GM12891 (cell line): ENCODE measurements at regions not wholly inside any gene's neighbourhood (a gene's known extent, or its start where the extent isn't known, plus 50 kb on each side); places are given as distances from the start of the nearest gene placed in this dataset.
A peak's percentile ranks its signal among the peaks of the same experiment; 100 is the strongest.
"Not testable (repeated sequence)": the region's sequence is repeated elsewhere in the genome, so short reads cannot be mapped to it uniquely, and the experiment has no call there.

ENCODE experiments used
- DNase-seq: peaks from one replicate; pipeline ENCODE4 v3.0.0; 2011; ENCODE audit warnings: low spot score; ENCODE audit not compliant: insufficient read length
- FAIRE-seq: peaks from 2 replicates; lab custom pipeline; 2011; peaks lifted over from hg19 to GRCh38; lab: Jason Lieb, UNC
- PAX5 ChIP-seq: IDR thresholded peaks from 2 replicates; pipeline ENCODE4 v1.6.1; 2011; ENCODE audit warnings: low read length, moderate library complexity, mild to moderate bottlenecking; ENCODE audit not compliant: insufficient read depth, severe bottlenecking
- POLR2A ChIP-seq: IDR thresholded peaks from 2 replicates; pipeline ENCODE4 v1.6.1; 2011; ENCODE audit warnings: low read depth, low read length, control low read depth
- POLR2AphosphoS5 ChIP-seq: IDR thresholded peaks from 2 replicates; pipeline ENCODE4 v1.6.1; 2011; ENCODE audit warnings: low read depth, low read length, control low read depth
- POU2F2 ChIP-seq: IDR thresholded peaks from 2 replicates; pipeline ENCODE4 v1.6.1; 2011; ENCODE audit warnings: low read depth, mild to moderate bottlenecking, control low read depth, low read length, moderate library complexity
- SPI1 ChIP-seq: IDR thresholded peaks from 2 replicates; pipeline ENCODE4 v1.6.1; 2011; ENCODE audit warnings: low read depth, low read length, control low read depth
- TAF1 ChIP-seq: IDR thresholded peaks from 2 replicates; pipeline ENCODE4 v1.6.1; 2011; ENCODE audit warnings: low read depth, low read length, control low read depth

DNA sequence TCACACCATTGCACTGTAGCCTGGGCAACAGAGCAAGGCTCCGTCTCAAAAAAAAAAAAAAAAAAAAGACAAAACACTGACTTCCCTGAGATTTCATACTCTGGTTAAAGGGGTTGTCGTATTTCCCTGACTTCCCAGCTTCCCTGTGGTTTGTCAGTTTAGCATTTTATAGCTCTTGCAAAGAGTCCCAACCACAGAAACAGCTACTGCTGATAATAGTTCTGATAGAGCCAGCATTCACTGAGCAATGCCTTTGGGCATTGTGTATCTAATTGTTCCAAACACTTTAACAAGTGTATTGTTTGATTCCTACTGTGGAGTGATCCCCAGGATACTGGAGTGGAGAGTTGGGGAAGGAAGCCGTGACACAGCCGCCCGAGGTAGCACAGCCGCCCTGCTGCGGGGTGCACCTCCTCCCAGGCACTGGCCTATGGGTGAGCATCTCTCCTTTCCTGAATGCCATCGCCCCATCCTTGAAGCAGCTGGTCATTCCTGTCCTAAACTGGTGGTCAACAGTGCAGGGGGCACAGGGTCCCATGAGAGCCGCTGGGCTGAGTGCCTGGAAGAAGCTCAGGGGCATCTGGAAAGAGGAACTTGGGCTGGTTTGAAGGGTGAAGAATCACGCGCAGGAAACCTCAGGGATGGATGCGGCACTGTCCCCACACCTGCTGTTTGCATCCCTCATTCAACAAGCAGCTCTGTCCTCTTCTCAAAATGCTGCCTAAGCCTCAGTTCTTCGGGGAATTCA, 81.0 kb upstream of the TMEM18 start:
- DNase-seq: no peak
- no peak for FAIRE-seq

DNA sequence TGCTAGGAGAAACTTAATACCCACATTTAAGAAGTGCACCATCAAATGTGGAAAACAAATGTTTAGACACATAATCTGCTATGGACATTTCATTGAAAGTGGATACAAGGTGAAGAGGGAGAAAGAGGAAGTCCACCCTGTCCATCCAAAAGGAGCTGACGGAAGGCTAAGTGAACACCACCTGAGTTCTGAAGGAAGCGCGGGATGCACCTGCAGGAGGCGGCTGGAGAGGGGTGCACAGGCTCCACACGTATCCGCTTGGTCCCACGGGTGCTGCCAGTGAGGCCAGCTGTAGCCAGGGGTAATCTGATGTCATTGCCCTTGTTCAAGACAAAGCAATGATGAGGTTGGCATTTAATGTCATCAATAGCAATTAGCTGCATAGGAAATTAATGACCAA, 75.9 kb upstream of the TMEM18 start:
- no peak for FAIRE-seq
- no peak for TF ChIP-seq POLR2A
- 0 out of 2 replicates have a peak, but pooled peaks have one; percentile 4 for TF ChIP-seq SPI1
- TF ChIP-seq POLR2AphosphoS5: no peak
- TF ChIP-seq POU2F2: no peak
- no peak for TF ChIP-seq TAF1
- TF ChIP-seq PAX5: no peak

More for the DNA sequence above, 81.0 kb upstream of the TMEM18 start:
- no peak for TF ChIP-seq POLR2AphosphoS5
- TF ChIP-seq SPI1: no peak
- TF ChIP-seq POU2F2: no peak
- no peak for TF ChIP-seq PAX5
- TF ChIP-seq POLR2A: no peak
- TF ChIP-seq TAF1: no peak

GRCh38 chr2:751474-751873, 74.3 kb upstream of the TMEM18 start:
- no peak for DNase-seq
- TF ChIP-seq TAF1 (no peak), PAX5 (no peak), POLR2AphosphoS5 (no peak), SPI1 (no peak), POLR2A (no peak), POU2F2 (no peak)

More for the DNA sequence above, 75.9 kb upstream of the TMEM18 start:
- no peak for DNase-seq

DNA sequence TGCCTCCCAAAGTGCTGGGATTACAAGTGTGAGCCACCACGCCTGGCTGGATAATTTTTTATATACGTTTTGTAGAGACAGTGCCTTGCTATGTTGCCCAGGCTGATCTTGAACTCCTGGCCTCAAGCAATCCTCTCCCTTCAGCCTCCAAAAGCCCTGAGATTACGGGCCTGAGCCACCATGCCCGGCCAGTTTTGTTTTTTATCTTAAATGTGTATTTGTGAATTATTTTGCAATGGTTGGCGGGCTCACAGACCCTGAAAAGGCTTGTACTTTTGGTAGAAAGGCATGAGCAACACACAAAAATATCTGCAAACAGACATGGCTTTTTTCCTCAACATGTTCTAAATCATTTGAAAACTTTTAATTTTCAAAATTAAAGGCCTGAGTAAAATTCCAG, 73.4 kb upstream of the TMEM18 start:
- no peak for TF ChIP-seq POLR2AphosphoS5
- no peak for TF ChIP-seq POLR2A
- no peak for TF ChIP-seq PAX5
- TF ChIP-seq SPI1: no peak
- no peak for TF ChIP-seq POU2F2
- no peak for TF ChIP-seq TAF1
- FAIRE-seq (no peak), DNase-seq (no peak)

More at GRCh38 chr2:751474-751873, 74.3 kb upstream of the TMEM18 start:
- no peak for FAIRE-seq

- no peak for DNase-seq
- TF ChIP-seq POLR2AphosphoS5 (no peak), POU2F2 (no peak), POLR2A (no peak), PAX5 (no peak), TAF1 (no peak), SPI1 (no peak)
- FAIRE-seq: peak; percentile 91
Observed at GRCh38 chr2:747762-748351, 70.7 kb upstream of the TMEM18 start.

GRCh38 chr2:746697-747096, 69.5 kb upstream of the TMEM18 start:
- no peak for FAIRE-seq
- no peak for DNase-seq
- no peak for TF ChIP-seq POU2F2
- no peak for TF ChIP-seq POLR2A
- TF ChIP-seq SPI1: no peak
- no peak for TF ChIP-seq POLR2AphosphoS5
- no peak for TF ChIP-seq PAX5
- no peak for TF ChIP-seq TAF1

- DNase-seq: no peak
- FAIRE-seq: no peak
- no peak for TF ChIP-seq POU2F2
- TF ChIP-seq TAF1: no peak
- TF ChIP-seq POLR2A: no peak
- no peak for TF ChIP-seq SPI1
- TF ChIP-seq PAX5: no peak
- no peak for TF ChIP-seq POLR2AphosphoS5
Observed at GRCh38 chr2:744088-744487, 66.9 kb upstream of the TMEM18 start.

DNA sequence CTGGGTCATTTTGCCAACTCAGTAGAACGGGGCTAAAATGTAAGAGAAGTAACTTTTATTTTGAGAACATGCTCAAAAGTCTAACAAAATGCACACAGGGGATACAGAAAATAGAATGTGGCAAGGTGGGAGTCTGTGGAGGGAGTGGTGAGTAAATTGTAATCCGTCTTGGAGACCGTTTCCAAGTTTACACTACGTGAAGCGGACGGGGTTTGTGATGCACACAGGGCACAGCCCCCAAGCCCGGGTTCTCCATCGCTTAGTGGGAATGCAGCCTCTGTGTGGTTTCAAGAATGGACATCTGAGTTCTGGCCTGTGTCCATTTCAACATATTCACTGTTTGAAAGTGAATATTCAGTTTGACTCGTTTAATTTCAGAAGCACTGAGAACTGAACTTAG, 65.0 kb upstream of the TMEM18 start:
- TF ChIP-seq SPI1 (no peak), PAX5 (no peak), POLR2A (no peak), POU2F2 (no peak), TAF1 (no peak), POLR2AphosphoS5 (no peak)
- DNase-seq (no peak), FAIRE-seq (no peak)

DNA sequence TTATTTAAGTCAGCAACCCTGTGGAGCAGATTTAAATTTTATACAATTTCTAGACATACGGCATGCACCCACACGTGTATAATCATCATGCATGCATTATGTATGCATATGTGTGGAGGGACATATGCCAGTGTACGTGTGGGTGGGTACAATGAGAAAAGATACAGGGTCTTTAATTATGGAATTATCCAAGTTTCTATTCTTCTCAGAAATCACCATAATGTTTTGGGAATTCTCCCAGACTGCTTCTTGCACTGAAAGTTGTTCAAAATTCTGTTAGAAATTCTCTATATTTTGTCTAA, 63.9 kb upstream of the TMEM18 start:
- no peak for TF ChIP-seq POLR2A
- no peak for TF ChIP-seq PAX5
- no peak for TF ChIP-seq POLR2AphosphoS5
- TF ChIP-seq TAF1: no peak
- no peak for TF ChIP-seq SPI1
- no peak for TF ChIP-seq POU2F2
- FAIRE-seq: no peak
- no peak for DNase-seq

GRCh38 chr2:740322-741194, 63.4 kb upstream of the TMEM18 start:
- DNase-seq: peak; percentile 56
- FAIRE-seq: peak; percentile 97

DNA sequence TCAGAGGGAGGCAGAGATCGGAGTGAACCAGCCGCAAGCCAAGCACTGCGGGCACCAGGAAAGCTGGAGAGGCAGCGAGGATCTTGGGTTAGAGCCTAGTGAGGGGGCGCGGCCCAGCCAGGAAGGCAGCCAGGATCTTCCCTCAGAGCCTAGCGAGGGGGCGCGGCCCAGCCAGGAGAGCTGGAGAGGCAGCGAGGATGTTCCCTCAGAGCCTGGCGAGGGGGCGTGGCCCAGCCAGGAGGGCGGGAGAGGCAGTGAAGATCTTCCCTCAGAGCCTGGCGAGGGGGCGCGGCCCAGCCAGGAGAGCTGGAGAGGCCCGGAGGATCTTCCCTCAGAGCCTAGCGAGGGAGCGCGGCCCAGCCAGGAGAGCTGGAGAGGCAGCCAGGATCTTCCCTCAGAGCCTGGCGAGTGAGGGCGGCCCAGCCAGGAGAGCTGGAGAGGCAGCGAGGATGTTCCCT, 62.7 kb upstream of the TMEM18 start:
- DNase-seq: peak; percentile 35
- not testable (repeated sequence) for FAIRE-seq
